GM19043 (cell line): ENCODE measurements at regions not wholly inside any gene's neighbourhood (a gene's known extent, or its start where the extent isn't known, plus 50 kb on each side); places are given as distances from the start of the nearest gene placed in this dataset.
"Not testable (repeated sequence)": the region's sequence is repeated elsewhere in the genome, so short reads cannot be mapped to it uniquely, and the experiment has no call there.

Experiments used
- ATAC-seq: cut with Tn5 transposase; IDR thresholded peaks from one replicate; pipeline ENCODE4 v1.9.1; 2021; ENCODE audit warnings: low read depth; ENCODE audit not compliant: unreplicated experiment

DNA sequence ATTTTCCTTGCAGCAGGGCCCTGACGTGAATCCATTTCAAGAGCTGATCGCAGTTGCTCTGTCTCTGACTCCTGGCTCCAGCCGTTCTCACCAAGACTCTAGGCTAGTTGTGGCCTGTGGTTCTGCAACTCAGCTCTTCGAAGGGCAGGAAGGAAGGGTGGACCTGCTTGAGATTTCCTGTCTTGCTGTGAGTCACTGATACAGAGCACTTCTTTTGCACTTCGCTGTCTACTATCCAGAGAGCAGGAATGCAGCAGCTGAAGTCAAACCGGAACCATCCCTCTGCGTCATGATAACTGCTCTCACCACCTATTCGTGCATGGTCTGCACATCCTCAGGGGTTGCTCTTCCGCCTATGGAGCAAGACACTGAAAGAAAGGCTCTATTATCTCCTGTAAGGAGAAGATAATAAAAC is 59.7 kb downstream of the RAP2B start:
- peak; percentile 97 for ATAC-seq

DNA sequence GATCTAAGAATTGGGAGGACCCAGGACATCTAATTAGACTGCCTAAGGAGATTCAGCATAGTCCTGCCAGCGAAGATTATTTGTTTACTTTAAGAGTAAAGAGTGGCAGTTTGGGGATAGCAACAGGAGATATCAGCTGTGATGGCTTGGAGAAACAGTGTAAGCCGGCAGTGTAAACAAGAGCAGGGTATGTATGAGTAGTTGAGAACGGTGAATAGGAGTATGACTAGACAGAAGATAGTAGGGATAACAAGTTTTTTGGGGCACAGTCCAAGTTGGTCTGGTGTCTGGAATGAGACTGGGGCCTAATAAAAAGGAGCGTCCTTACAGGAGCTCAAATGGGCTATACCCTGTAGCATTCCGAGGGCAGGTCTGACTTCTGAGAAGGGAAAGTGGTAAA is 64.9 kb downstream of the RAP2B start:
- ATAC-seq, result not testable (repeated sequence)

DNA sequence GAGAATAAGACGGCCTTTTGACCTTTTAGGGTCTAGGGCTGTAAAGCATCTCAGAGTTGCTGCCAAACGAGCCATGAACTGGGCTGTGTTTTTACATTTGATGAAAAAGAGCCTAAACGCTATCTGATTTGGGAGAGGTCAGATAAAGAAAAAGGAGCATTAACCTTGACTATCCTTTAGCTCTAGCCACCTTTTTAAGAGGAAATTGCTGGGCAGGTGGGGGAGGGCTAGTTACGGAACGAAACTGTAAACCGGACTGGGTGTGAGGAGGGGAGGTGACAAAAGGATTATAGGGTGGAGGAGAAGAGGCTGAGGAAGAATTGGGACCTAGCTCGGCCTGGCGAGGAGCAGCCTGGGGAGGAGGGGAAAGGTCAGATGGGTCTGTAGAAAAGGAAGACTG is 68.4 kb downstream of the RAP2B start:
- not testable (repeated sequence) for ATAC-seq

DNA sequence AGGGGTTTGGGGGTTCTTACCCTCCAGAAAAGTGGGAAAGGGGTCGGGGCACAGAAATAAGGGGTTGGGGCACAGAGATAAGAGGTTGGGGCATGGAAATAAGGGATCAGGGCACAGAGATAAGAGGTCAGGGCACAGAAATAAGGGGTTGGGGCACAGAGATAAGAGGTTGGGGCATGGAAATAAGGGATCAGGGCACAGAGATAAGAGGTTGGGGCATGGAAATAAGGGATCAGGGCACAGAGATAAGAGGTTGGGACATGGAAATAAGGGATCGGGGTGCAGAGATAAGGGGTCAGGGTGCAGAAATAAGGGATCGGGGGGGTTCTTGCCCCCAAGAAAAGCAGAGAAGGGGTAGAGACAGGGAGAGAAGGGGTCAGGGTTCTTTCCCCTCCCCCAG is 69.2 kb downstream of the RAP2B start:
- ATAC-seq, result not testable (repeated sequence)

DNA sequence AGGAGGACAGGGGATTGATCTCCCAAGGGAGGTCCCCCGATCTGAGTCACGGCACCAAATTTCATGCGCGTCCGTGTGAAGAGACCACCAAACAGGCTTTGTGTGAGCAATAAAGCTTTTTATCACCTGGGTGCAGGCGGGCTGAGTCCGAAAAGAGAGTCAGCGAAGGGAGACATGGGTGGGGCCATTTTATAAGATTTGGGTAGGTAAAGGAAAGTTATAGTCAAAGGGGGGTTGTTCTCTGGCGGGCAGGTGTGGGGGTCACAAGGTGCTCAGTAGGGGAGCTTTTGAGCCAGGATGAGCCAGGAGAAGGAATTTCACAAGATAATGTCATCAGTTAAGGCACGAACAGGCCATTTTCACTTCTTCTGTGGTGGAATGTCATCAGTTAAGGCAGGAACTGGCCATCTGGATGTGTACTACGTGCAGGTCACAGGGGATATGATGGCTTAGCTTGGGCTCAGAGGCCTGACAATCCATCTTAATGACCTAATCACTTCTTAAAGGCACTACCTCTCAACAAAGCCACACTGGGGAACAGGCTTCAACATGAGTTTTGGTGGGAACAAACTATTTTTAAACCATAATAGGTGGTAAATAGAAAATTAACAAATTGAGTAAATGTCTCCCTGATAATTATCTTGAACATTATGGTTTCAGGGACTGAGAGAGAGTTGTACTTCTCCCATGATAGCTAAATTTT is 70.2 kb downstream of the RAP2B start:
- not testable (repeated sequence) for ATAC-seq

DNA sequence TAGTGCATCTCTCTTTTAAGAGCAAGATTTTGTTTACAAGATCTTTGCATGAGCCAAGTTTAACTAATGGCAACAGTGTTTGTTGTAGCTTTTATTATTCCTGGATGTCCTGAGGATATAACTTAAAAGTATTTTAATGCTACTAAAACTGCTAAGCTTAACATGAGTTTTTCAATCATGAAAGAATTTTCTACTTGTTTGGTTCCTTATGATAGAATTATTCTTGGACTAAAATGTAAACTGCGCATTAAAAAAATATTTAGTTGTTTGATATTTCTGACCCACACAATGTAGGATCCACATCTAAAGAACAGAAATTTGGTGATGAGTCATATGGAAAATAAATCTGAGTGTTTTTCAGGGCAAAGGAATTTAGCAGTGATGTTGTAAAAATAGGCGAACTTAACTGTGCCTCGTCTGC is 70.8 kb downstream of the RAP2B start:
- ATAC-seq, result no peak

DNA sequence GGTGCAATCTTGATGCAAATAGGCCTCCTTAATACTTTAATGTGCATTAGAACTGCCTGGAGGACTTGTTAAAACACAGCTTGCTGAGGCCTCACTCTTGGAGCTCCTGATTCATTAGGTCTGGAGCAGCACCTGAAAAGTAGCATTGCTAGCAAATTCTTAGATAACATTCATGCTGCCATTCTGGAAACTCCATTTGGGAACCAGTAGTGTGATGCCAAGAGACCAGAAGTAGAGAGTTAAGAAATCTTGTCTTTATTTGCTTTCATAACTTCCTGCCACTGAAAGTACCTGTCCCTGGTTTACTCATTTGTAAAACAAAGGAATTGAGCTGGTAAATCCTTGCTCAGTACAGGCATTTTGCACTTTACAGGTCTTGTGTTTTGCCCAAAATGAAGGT is 72.0 kb downstream of the RAP2B start:
- no peak for ATAC-seq

DNA sequence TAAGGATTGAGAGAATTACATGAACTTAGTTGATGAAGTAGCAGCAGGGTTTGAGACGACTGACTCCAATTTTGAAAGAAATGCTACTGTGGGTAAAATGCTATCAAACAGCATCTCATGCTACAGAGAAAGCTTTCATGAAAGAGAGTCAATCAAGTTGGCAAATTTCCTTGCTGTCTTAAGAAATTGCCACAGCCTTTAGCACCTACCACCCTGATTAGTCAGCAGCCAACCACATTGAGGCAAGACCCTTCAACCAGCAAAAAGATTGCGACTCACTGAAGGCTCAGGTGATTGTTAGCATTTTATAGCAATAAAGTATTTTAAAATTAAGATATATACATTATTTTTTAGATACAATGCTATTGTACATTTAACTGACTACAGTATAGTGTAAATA is 80.9 kb downstream of the RAP2B start:
- ATAC-seq, result no peak

DNA sequence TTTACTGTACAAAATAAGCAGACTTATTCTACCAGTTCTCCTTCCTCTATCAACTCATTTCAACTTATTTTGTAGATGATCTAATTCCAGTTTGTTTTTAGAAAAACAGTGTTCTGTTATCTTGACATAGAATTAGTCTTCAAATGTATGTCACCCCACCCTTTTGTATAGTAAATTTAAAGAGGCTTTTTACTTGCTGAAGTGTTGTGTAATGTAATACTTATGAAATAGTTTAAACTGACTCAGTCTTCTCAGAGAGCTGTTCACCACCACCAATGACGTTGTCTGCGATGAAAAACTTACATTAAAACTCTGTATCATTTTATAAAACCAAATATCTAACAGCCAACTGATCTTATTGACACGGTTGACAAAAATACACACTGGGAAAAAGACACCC is 82.9 kb downstream of the RAP2B start:
- no peak for ATAC-seq

DNA sequence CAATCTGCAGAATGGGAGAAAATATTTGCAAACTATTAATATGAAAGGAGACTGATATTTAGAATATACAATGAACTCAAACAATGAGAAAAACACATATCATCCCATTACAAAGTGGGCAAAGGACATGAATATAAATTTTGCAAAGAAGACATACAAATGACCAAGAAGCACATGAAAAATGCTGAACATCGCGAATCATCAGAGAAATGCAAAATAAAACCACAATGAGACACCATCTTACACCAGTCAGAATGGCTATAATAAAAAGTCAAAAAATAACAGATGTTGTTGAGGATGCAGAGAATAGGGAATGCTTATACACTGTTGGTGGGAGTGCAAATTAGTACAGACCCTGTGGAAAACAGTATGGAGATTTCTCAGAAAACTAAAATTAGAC is 83.6 kb downstream of the RAP2B start:
- ATAC-seq, result no peak

DNA sequence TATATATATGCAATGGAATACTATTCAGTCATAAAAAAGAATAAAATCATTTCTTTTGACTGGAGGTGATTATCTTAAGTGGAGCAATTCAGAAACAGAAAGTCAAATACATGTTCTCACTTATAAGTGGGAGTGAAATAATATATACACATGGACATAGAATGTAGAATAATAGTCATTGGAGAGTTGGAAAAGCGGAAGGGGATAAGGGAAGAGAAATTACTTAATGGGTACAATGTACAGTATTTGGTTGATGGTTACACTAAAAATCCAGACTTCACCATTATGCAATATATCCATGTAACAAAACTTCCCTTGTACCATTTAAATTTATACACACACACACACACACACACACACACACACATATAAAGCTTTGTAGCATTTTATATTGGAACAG is 84.3 kb downstream of the RAP2B start:
- no peak for ATAC-seq

DNA sequence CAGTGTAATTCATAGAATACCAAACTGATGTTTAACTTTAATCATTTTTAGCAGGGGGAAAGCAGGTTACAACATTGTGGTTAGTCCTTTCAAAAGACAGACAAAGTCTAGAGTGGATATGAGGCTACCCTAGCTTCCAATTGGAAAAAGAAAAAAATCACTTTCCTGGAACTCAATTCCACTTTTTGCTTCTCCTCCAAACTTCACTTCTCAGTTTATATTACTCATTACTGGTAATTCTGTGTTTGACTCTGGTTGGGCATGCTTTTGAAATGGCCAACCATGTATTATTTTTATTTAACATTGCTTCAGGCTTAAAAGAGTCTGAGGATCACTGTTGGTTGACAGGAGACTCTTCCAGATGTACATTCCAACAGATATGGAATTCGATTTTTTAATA is 84.8 kb downstream of the RAP2B start:
- no peak for ATAC-seq

DNA sequence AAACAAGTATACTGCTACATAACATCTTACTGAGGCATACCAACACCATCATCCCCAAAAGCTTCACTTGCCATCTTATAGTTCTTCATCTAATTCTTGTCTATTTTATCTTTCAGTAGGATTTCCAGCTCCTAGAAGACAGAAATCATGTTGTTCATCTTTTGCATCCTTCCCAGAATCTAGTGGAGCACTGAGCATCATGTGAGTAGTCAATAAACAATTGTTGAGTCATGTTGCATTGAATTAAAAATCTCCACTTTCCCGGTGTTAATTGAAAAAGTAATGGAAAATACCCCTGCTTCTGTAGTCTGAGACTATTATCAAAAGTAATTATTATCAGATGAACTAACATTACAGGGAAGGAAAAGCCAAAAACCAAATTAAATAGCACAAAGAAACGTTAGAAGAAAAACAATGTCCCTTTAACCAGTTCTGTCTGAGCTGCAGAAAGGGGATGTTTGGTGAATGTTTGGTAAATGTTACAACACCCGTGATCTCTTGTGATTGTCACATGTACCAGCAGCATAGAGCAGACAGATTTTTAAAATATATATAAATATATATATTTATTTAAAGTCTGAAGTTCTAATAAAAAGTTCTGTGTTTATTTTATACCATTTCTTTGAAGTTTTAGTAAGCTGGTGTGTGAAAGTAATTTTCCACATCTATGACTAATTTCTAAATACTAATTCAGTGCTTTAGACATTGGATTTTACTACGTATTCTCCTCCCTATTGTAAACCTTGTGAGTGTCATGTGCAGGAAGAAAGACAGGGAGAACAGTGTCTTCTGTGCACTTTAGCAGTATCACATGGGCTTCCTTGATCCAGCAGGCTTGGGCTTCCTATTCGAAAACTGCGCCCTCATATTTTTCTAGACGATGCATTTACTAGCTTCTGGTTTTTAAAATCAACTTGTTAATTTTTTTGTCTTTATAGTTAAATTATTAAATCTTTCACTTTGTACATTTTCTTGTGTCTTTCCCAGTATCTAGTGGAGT is 85.6 kb downstream of the RAP2B start:
- ATAC-seq, result no peak

DNA sequence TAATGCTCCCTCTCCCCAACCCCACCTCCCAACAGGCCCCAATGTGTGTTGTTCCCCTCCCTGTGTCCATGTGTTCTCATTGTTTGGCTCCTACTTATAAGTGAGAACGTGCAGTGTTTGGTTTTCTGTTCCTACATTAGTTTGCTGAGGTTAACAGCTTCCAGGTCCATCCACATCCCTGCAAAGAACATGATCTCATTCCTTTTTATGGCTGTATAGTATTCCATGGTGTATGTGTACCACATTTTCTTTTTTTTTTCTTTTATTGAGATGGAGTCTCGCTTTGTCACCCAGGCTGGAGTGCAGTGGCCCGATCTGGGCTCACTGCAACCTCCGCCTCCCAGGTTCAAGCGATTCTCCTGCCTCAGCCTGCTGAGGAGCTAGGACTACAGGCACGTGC is 86.8 kb downstream of the RAP2B start:
- not testable (repeated sequence) for ATAC-seq

DNA sequence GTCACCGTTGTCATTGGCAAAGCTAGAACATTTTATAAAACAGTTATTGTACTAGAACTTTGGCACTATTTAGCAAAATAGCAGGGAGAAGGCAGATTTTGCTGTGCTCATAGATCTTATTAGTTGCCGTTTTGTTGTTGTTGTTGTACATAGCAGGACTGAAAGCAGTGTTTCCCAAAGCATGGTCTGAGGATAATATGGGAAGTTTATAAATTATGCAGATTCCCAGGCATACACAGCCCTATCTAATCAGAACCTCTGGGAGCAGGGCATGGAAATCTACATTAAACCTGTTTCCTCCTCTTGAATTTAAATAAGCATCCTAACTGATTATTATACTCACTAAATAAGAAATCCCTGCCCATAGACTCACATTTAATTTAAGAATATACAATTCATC is 87.9 kb downstream of the RAP2B start:
- ATAC-seq, result no peak

DNA sequence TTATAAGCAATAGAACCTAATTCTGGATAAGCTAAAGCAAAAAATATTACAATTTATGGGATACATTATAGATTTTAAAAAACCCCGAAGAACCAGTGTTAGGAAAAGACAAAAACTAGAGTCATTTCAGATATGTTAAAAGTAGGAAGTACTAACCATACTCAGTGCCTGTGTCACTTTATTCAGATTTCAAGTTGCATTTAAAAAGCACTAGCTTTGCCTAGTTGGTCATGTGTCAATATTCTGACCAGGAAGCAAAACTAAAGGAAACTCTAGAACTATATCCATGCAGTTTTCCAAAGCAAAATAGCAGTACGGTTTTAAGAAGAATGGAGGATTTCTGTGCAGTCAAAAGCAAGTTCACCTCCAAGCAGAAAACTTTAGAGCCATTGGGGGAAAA is 88.4 kb downstream of the RAP2B start:
- ATAC-seq, result no peak

DNA sequence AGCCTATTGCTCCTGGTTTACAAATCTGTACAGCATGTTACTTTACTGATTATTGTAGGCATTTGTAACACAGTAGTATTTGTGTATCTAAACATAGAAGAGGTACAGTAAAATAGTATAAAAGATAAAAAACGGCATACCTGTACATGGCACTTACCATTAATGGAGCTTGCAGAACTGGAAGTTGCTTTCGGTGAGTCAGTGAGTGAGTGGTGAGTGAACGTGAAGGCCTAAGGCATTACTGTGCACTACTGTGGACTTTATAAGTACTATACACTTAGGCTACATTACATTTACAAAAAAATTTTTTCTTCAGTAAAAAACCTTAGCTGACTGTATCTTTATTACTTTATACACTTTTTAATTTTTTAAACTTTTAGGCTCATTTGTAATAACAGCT is 90.9 kb downstream of the RAP2B start:
- no peak for ATAC-seq

DNA sequence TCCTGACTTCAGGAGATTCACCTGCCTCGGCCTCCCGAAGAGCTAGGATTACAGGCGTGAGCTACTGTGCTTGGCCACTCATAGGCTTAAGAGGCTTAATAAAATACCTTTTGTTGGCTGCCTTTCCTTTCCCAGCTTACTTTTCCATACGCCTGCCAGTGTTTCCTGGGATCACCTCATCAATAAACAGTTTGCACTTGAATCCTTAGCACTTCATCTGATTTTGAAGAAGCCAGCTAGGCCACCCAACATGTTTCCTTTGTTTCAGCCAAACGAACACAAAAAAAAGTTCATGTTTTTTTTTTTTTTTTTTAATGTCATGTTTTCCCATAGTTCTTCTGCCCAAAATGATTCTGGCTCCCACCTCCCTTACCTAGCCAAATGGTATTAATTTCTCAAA is 92.3 kb downstream of the RAP2B start:
- no peak for ATAC-seq

DNA sequence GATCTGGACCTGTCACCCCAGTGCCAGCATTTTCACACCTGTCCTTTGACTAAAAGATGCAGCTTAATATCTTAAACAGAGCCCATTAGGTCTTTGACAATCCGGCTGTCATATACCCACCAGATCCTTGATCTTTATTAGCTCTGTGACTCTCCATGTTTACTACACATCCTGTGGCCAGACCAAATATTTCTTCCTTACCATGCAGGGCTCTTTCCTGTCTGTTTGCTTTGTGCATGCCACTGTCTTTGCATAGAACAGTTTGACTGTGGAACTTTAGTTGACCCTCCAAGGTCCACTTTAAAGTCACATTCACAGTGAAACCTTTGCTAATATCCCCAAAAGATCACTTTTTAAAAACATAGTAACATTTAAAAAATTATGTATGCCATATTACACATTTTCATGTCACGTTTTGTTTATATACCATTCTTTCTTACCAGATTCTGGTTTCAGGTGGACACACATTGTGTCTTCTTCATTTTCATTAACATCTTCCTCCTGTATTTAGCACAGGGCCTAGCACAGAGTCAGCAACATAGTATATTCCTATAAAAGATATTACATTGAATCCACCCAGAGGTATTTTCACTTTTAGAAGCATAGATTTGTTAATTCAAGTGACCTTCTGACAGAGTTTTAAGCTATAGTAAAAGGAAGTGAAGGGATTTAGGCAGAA is 95.8 kb downstream of the RAP2B start:
- no peak for ATAC-seq

DNA sequence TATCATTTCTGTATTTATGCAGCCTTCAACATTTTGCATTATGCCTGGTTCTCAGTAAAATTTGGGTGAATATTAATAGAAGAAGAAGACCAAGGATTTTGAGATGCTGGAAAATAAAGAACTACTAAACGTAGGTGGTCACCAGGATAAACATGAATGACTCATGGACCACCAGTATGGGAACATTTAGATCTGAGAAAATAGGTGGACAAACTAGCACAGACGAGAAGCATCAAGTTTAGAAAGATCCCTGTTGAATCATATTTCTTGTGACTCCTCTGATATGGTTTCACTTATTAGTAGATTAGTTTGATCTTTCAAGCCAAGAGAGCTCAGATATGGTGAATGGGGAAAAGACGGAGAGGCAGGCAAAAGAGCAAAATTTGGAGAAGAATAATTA is 97.9 kb downstream of the RAP2B start:
- no peak for ATAC-seq

DNA sequence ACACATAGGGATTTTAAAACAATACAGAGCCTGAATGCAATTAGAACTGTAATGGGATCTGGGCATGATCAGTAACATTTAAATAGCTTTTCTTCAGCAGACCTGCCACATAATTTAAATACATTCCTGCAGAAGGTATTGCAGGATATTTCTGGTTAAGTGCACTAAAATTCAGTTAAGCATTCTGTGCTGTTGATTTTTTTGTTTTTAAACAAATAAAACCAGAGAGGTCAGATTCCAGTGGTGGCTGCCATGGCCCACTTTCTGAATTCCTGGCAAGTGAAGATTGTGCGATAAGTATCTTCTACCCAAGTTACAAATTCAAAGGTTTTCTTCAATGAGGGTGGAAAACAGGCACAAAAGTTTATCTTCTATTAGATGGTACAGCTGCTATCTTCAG is 98.7 kb downstream of the RAP2B start:
- no peak for ATAC-seq
